Renal cortex interstitium (tissue), 11 donors: ENCODE measurements at regions not wholly inside any gene's neighbourhood (a gene's known extent, or its start where the extent isn't known, plus 50 kb on each side); places are given as distances from the start of the nearest gene placed in this dataset.
"Not testable (repeated sequence)": the region's sequence is repeated elsewhere in the genome, so short reads cannot be mapped to it uniquely, and the experiment has no call there.

Experiments
- DNase-seq, 11 donors: peaks; one replicate each; pipeline ENCODE4 v3.0.0-alpha.2; 2013; ENCODE audit warnings: low read depth in 9 of 11, low spot score in 4 of 11; ENCODE audit errors: extremely low read depth in 1 of 11

DNA sequence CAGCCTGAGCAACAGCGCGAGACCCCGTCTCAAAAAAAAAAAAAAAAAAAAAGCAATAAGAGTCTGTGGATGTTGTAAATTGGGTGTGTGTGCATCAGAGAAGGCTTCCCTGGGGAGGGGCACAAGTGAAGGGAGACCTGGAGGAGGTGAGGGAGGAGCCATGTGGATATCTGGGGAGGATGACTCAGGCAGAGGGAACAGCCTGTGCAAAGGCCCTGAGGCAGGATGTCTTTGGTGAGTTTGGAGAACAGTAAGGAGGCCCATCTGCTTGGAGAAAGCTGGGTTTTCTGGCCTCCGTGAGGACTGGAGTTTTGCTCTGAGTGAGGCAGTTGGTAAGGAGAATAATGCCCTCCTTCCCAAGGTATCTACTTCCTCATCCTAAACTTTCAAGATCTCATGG is 81.9 kb upstream of the ADGRL1 start:
- not testable (repeated sequence) for DNase-seq

DNA sequence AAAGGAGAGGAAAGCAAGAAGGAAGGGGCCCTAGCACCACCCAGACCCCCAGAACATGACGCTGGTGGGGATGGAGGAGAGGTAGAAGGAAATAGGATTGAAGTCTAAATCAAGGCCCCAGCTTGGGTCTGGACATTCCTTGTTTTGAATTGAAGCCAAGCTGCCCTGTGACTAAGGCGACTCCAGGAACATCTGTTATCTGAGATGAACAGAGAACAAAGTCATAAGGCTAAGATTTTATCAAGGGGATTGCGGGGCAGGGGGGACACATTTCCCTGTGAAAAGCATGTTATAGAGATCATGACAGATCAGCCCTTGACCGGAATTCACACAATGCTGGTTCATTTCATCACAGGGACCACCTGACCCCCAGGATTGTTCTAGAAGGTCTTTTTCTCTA is 80.6 kb upstream of the ADGRL1 start:
- DNase-seq: not testable (repeated sequence)

DNA sequence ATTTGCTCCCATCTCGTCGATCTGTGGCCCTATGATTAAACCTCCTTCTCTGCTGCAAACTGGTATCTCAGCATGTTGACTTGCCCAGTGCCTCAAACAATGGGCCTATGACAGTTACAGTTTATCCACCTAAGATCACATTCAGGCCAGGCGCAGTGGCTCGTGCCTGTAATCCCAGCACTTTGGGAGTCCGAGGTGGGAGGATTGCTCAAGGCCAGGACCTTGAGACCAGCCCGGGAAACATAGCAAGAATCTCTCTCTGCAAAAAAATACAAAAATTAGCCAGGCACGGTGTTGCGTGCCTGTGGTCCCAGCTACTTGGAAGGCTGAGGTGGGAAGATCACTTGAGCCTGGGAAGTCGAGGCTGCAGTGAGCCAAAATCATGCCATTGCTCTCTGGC is 79.8 kb upstream of the ADGRL1 start:
- not testable (repeated sequence) for DNase-seq

DNA sequence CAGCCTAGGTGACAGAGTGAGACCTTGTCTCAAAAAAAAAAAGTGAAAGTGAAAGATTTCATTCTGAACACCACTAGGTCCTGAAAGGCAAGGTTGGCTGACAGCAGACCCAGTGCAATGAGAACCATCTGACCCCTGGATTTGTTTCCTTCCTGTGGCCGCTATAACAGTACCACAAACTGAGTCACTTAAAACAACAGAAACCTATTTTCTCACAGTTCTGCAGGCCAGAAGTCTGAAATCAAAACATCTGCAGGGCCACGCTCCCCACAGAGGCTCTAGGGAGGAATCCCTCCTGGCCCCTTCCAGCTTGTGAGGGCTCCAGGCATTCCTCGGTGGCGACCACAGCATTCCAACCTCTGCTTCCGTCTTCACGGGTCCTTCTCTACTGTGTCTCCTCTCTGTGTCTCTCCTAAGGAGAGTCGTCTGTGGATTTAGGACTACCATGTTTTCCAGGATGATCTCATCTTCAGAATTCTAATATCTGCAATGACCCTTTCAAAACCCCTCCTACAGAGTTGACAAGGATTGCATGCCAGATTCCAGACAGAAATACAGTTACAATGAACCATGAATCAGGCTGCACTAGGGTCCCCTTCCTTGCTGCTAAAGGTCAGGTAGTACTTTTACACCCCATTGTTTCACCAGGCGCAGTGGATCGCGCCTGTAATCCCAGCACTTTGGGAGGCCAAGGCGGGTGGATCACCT is 78.0 kb upstream of the ADGRL1 start:
- not testable (repeated sequence) for DNase-seq

DNA sequence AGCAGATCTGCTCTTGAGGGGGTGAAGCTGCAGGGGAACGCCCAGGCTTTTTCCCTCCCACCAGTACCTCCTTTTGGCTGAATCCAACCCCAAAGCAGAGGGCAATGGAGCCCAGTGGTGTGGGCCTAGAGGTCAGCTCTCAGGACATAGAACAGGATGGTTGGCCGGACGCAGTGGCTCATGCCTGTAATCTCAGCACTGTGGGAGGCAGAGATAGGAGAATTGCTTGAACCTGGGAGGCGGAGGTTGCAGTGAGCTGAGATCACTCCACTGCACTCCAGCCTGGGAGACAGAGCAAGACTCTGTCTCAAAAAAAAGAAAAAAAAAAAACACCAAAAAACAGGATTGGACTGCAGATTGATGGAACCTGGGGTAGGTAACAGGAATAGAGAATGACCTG is 73.3 kb upstream of the ADGRL1 start:
- DNase-seq: not testable (repeated sequence)

DNA sequence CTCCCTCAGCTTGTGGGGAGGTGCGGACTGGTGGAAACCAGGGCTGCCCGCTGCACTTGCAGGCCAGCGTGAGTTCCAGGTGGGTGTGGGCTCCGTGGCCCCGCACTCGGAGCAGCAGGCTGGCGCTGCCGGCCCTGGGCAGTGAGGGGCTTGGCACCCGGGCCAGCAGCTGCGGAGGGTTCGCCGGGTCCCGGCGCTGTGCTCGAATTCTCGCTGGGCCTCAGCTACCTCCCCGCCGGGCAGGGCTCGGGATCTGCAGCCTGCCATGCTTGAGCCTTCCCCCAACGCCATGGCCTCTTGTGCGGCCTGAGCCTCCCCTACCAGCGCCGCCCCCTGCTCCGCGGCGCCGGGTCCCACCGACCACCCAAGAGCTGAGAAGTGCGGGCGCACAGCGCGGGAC is 71.6 kb upstream of the ADGRL1 start:
- DNase-seq: no peak

DNA sequence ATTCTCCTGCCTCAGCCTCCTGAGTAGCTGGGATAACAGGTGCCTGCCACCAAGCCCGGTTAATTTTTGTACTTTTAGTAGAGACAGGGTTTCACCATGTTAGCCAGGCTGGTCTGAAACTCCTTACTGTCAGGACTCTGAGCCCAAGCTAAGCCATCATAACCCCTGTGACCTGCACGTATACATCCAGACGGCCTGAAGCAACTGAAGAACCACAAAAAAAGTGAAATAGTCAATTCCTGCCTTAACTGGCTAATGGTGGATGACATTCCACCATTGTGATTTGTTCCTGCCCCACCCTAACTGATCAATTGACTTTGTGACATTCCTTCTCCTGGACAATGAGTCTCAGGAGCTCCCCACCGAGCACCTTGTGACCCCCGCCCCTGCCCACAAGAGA is 69.9 kb upstream of the ADGRL1 start:
- DNase-seq: not testable (repeated sequence)

DNA sequence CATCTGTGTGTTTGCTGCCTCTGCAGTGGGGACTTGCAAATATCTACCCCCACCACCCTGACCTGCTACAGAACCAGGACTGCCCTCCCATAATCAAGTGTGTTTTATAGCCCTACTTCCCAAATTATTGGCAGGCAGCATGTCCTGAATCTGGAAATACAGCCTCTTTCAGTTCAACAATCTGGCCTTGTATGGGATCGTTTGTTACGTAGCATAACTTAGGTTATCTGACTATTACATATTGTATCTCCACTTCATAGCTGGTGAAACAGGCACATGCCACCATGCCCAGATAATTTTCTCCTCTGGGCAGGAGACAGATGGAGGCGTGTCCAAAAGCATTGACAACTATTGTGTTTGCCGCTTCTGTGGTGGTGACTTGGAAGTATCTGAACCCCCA is 66.7 kb upstream of the ADGRL1 start:
- DNase-seq: no peak

DNA sequence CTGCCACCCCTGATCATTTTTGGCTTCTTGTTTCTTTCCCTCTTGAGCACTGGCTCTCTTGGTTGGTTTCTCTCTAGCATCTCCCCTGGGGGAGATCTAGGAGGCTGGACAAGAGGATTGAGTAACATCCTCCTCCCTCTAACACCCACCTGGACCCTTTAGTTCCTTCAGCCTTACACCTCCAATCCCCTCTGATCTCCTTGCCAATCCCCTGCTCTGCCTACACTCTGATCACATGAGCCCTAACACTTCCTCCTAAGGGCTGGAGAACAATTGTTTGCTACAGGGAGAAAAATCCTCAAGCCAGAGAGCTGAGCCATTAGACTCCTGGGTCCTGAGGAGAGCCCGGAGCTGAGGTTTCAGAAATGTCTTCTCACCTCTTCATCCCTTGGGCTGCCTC is 65.9 kb upstream of the ADGRL1 start:
- DNase-seq: no peak

DNA sequence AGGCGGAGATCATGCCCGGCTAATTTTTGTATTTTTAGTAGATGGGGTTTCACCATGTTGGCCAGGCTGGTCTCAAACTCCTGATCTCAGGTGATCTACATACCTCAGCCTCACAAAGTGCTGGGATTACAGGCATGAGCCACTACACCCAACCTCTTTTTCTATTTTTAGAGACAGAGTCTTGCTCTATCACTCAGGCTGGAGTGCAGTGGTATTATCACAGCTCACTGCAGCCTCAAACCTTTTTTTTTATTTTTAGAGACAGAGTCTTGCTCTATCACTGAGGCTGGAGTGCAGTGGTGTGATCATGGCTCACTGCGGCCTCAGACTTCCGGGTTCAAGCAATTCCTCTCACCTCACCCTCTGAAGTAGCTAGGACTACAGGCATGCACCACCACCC is 64.6 kb upstream of the ADGRL1 start:
- DNase-seq: not testable (repeated sequence)

DNA sequence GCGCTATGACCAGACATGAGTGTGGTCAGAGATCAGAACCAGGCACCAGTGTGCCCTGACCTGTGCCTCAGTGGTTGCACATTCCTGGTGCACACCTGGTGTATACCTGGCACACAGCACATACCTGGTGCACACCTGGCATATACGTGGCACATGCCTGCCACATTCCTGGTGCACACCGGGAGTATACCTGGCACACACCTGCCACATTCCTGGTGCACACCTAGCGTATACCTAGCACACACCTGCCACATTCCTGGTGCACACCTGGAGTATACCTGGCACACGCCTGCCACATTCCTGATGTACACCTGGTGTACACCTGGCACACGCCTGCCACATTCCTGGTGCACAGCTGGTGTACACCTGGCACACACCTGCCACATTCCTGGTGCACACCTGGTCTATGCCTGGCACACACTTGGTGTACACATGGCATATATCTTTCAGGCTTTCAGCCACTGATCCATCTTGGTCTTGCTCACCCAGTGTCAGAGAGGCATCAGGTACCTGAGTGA is 61.3 kb upstream of the ADGRL1 start:
- DNase-seq: no peak

DNA sequence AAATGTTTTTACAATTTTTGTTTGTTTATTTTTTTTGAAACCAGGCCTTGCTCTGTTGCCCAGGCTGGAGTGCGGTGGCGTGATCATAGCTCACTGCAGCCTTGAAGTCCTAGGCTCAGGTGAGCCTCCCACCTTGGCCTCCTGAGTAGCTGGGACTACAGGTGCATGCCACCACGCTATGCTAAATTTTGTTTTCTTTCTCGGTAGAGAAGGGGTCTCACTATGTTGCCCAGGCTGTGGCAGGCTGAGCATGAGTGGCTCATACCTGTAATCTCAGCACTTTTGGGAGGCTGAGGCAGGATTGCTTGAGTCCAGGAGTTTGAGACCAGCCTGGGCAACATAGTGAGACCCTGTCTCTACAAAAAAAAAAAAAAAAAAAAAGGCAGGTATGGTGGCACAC is 60.2 kb upstream of the ADGRL1 start:
- not testable (repeated sequence) for DNase-seq

DNA sequence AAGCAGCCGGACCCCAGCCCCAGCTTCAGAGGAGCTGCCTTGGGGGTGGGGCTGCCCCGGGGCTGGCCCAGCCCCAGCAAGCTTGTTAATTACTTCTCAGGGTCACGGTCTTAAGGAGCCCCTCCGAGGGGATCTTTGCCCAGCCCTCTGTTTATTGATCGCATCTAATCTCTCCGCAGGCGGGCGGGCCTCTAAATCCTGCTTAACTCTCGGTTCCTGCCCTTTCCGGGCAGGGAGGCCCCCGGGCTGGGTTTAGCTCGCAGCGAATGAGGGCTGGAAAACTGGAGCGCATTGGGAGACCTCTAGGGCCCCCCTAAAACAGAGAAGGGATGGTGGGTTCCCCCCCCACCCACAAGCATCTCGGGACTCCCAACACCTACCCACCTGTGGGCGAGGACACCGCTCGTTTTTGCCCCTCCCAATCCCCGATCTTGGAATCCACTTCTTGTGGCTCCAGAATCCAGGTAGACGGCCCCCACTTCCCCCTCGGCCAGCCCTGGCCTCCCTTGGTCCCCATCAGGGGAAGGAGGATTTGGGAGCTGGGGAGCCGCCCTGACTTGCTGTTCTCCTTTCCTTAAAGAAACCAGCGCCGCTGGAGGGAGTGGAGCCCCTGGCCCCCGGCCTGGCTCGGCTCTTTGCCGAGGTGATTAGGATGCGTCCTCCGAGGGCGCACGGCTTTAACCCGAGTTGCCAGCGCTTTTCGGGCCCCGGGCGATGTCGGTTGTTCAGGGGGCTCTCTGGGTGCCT is 59.5 kb upstream of the ADGRL1 start:
- DNase-seq: no peak

DNA sequence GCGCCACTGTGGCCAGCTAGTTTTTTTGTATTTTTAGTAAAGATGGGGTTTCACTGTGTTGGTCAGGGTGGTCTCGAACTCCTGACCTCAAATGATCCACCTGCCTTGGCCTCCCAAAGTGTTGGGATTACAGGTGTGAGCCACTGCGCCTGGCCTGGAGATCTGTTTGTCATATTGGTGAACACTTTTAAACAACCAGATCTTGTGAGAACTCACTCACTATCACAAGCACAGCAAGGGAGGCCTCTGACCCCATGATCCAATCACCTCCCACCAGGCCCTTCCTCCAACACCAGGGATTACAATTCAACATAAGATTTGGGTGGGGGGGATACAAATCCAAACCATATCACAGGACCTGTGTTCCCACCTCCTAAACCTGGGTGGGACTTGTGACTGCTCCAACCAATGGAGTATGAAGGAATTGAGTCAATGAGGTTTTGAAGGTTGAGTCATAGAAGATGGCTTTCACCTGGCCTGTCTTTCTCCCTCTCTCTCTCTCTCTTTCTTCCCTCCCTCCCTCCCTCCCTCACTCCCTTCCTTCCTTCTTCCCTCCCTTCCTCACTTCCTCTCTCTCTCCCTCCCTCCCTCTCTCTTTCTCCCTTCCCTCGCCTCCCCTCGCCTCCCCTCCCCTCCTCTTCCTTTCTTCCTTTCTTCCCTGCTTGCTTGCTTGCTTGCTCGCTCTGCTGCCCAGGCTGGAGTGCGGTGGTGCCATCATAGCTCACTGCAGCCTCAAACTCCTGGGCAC is 50.1 kb upstream of the ADGRL1 start:
- DNase-seq: not testable (repeated sequence)
